Muscle of leg (tissue), 3 donors: ENCODE measurements at regions not wholly inside any gene's neighbourhood (a gene's known extent, or its start where the extent isn't known, plus 50 kb on each side); places are given as distances from the start of the nearest gene placed in this dataset.
A peak's percentile ranks its signal among the peaks of the same experiment; 100 is the strongest.

Experiments
- DNase-seq: peaks from one replicate; pipeline ENCODE4 v3.0.0; 2013
- H3K27ac ChIP-seq: one replicate; pipeline ENCODE4 v1.5.1; 2013; ENCODE audit warnings: mild to moderate bottlenecking, low read length, control low read depth
- H3K27me3 ChIP-seq: one replicate; pipeline ENCODE4 v1.6.1; 2013; ENCODE audit warnings: low read length; ENCODE audit not compliant: control insufficient read depth, insufficient read depth
- H3K36me3 ChIP-seq: one replicate; pipeline ENCODE4 v1.6.1; 2013; ENCODE audit warnings: low read length; ENCODE audit not compliant: control insufficient read depth, insufficient read depth
- H3K4me1 ChIP-seq: one replicate; pipeline ENCODE4 v1.6.1; 2013; ENCODE audit warnings: low read length; ENCODE audit not compliant: control insufficient read depth, insufficient read depth
- H3K4me3 ChIP-seq: one replicate; pipeline ENCODE4 v1.5.1; 2013; ENCODE audit warnings: low read length, control low read depth
- H3K9me3 ChIP-seq: replicated peaks from 2 replicates; pipeline ENCODE4 v1.6.1; 2013; ENCODE audit warnings: low read depth, low read length; ENCODE audit not compliant: control insufficient read depth
- WGBS: methylation state at CpG from one replicate; pipeline ENCODE4 v1.1.5; 2013; ENCODE audit warnings: missing lambda C conversion rate; ENCODE audit not compliant: insufficient coverage; 5-methylcytosine and 5-hydroxymethylcytosine counted together

DNA sequence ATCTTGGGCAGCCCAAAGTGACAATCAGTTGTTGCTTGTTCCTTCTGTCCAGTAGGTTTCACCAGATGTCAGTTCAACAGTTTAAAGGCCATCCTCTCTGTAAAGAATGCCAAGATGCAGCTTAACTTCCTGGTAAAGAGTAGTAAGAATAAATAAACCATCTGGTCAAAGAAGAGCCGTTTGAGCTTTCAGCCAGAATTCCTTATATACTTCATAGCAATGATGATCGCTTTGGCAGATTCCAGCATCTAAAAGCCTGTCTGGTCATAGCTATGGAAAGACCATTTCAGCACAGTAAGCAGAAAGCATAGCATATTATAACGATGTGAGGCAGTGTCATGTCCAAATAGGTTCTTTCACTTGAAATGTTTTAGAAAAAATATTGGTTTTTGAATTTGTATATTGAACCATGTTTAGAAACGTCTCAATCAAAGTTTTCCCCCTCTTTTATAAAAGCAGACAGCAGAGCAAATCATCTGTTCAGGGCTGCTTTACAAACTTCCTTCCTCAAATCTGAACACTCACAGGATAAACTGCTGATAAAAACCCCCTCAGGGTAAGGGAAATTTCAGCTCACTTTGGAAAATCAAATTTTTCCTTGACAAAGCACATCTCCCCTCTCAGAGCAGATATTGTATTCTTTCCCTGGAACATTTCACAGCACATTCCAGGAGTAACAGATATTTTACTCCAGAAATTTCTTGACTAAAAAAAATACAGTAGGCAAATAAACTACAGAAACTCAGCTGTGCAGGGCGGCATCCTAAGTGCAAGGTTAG lies 184.1 kb downstream of the NOC3L start:
- Histone ChIP-seq H3K4me3 (no peak overlapping the region), H3K27me3 (no peaks in the 10 kb centered on the region), H3K4me1 (peaks cover 9% of the 10 kb centered on the region), H3K36me3 (peaks cover 7% of the 10 kb centered on the region), H3K9me3 (no peaks in the 10 kb centered on the region), H3K27ac (peak overlapping the region; percentile 70)
- peak; percentile 92 for DNase-seq
- WGBS: 75% methylated on average over 1 of the region's 5 CpGs

DNA sequence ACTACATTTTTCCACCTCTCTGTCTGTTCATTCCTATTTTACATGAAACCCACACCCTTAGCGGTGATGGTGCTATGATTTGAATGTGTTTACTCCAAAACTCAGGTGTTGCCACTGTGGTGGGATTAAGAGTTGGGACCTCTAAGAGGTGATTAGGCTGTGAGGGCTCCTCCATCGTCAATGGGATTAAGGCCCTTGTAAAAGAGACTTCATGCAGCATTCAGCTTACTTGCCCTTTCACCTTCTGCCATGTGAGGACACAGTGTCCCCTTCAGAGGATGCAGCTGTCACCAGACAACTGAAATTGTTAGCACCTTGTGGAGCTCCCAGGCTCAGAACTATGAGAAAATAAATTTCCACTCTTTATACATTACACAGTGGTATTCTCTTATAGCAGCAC lies 182.2 kb downstream of the NOC3L start:
- Histone ChIP-seq H3K27ac (no peak overlapping the region), H3K9me3 (no peaks in the 10 kb centered on the region), H3K36me3 (peaks cover 7% of the 10 kb centered on the region), H3K4me1 (peaks cover 9% of the 10 kb centered on the region), H3K27me3 (no peaks in the 10 kb centered on the region), H3K4me3 (no peak overlapping the region)
- no peak for DNase-seq
- 0% methylated on average over 1 of the region's 2 CpGs for WGBS

DNA sequence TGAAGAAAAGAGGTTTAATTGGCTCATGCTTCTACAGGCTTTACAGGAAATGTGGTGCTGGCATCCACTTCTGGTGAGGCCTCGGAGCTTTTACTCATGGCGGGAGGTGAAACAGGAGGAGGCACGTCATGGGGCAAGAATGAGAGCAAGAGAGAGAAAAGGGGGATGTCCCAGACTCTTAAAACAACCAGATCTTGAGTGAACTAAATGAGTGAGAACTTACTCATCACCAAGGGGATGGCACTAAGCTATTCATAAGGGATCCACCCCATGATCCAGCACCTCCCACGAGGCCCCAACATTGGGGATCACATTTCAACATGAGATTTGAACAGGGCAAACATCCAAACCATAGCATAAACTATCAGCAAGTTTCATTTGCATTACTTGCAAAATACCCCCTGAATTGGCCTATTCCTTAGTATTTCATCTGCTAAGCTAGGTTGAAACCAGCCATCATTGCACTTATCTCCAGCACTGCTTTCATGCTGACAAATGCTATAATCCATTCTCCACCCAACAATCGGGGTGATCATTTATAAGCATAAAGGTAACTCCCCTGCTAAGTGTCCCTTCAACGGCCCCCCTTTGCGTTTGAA lies 179.0 kb downstream of the NOC3L start:
- no peak overlapping the region for H3K4me3 ChIP-seq
- H3K9me3 ChIP-seq: no peaks in the 10 kb centered on the region
- peaks cover 5% of the 10 kb centered on the region for H3K36me3 ChIP-seq
- H3K4me1 ChIP-seq: peaks cover 2% of the 10 kb centered on the region
- DNase-seq: no peak
- 80% methylated on average over 3 of the region's 7 CpGs for WGBS
- no peaks in the 10 kb centered on the region for H3K27me3 ChIP-seq
- no peak overlapping the region for H3K27ac ChIP-seq

DNA sequence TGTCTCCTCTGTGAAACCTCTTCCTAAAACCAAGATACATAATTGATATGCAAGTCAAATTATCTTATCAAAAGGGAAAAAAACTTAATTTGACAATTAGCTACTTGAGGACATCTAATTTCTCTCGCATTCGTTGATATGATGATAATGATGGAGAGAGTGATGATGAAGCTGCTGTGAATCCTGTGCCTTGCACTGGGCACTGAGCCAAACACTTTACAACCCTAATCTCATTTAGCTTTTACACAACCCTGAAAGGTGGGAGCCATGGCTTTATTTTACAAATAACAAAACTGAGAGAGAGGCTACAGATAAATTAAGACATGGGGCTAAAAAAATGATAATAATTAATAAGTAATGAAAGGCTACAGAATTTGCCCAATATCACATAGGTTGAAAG lies 176.0 kb downstream of the NOC3L start:
- Histone ChIP-seq H3K4me3 (no peak overlapping the region), H3K27ac (no peak overlapping the region), H3K9me3 (no peaks in the 10 kb centered on the region), H3K4me1 (no peaks in the 10 kb centered on the region), H3K36me3 (peaks cover 5% of the 10 kb centered on the region), H3K27me3 (no peaks in the 10 kb centered on the region)
- DNase-seq: no peak
- no CpG with 5 or more reads among the region's 2 CpGs for WGBS

DNA sequence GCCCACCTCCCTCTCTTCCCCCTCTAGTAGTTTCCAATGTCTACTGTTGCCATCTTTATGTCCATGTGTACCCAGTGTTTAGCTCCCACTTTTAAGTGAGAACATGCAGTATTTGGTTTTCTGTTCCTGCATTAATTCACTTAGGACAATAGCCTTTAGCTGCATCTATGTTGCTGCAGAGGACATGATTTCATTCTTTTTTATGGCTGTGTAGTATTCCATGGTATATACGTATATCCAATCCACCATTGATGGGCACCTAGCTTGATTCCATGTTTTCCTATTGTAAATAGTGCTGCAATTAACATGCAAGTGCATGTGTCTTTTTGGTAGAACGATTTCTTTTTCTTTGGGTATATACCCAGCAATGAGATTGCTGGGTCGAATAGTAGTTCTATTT lies 170.4 kb downstream of the NOC3L start:
- DNase-seq: no peak
- Histone ChIP-seq H3K27me3 (no peaks in the 10 kb centered on the region), H3K4me3 (no peak overlapping the region), H3K9me3 (no peaks in the 10 kb centered on the region), H3K36me3 (no peaks in the 10 kb centered on the region), H3K27ac (no peak overlapping the region), H3K4me1 (peaks cover 5% of the 10 kb centered on the region)
- no CpG with 5 or more reads among the region's 3 CpGs for WGBS

DNA sequence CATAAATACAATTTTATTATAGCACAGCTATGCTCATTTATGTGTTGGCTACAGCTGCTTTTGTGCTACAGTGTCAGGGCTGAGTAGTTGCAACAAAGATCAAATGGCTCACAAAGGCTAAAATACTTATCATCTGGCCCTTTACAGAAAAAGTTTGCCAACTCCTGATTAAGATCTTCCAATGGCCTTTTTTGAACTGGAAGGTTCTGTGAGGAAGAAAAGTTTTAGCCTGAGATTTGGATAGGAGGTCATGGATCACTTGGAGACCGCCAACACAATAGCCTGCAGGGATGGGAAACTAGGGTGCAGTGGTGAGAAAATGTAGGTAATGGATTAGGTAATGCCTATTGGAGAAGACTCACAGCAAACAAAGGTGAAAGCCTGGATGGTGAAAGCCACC lies 169.8 kb downstream of the NOC3L start:
- no peak for DNase-seq
- H3K27ac ChIP-seq: no peak overlapping the region
- no peaks in the 10 kb centered on the region for H3K9me3 ChIP-seq
- no peaks in the 10 kb centered on the region for H3K27me3 ChIP-seq
- H3K4me3 ChIP-seq: no peak overlapping the region
- H3K4me1 ChIP-seq: peaks cover 5% of the 10 kb centered on the region
- WGBS: 80% methylated on average over 1 of the region's 1 CpG
- H3K36me3 ChIP-seq: no peaks in the 10 kb centered on the region

DNA sequence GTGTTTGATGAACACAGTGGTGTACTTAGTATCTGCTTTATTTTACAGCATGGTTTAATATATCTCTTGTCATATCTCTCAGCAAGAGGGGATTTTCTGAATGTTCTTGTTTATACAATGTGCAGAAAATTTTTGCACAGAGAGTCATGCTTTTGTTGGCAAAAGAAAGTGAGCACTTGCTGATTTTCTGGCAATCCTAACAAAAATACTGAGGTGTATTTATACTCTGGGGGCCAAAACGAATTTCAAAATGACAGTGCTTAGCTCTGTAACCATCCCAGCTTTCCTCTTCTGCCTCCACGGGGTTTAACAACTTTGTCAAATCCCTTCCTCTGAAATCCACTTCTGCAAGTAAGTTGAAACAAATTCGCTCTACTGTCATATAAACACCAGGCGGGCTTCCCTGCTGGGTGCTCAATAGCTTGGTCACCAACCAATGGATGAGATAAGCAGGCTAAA lies 169.2 kb downstream of the NOC3L start:
- H3K36me3 ChIP-seq: no peaks in the 10 kb centered on the region
- no peaks in the 10 kb centered on the region for H3K9me3 ChIP-seq
- H3K27ac ChIP-seq: no peak overlapping the region
- 40% methylated on average over 2 of the region's 4 CpGs for WGBS
- peaks cover 5% of the 10 kb centered on the region for H3K4me1 ChIP-seq
- no peak overlapping the region for H3K4me3 ChIP-seq
- peak; percentile 35 for DNase-seq
- no peaks in the 10 kb centered on the region for H3K27me3 ChIP-seq

DNA sequence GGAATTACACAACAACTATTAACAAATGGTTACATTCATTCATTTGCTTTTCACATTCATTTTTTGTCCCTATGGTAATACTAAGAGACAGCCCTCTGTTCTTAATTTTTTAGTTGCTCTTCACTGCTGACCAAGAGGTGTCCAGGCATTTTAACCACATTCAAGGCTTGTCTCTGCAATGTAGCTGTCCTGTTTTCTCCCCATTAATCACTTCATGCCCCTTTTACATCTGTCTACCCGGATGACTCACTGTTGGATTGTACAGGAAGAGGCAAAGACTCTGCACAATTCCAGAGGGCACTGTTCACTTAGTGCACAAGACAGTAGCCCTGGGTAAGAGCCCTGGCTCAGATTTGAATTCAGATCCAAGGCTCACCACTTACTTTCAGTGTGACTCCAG lies 168.5 kb downstream of the NOC3L start:
- no CpG with 5 or more reads among the region's 1 CpG for WGBS
- Histone ChIP-seq H3K4me1 (peaks cover 5% of the 10 kb centered on the region), H3K9me3 (no peaks in the 10 kb centered on the region), H3K4me3 (no peak overlapping the region), H3K27me3 (no peaks in the 10 kb centered on the region), H3K36me3 (no peaks in the 10 kb centered on the region), H3K27ac (no peak overlapping the region)
- DNase-seq: no peak

DNA sequence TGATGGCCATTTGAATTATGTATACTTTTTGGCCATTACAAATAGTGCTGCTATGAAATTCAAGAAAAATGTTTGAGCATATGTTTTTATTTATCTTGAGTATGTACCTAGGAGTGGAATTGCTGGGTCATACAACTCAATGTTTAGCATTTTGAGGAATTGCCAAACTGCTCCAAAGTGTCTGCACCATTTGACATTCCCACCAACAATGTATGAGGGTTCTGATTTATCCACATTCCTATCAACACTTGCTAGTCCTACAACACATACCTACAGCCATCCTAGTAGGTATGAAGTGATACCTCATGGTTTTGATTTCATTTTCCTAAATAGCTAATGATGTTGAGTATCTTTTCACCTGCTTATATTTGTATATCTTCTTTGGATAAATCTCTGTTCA lies 165.5 kb downstream of the NOC3L start:
- Histone ChIP-seq H3K9me3 (no peaks in the 10 kb centered on the region), H3K27me3 (no peaks in the 10 kb centered on the region), H3K4me3 (no peak overlapping the region), H3K4me1 (peaks cover 5% of the 10 kb centered on the region), H3K36me3 (no peaks in the 10 kb centered on the region), H3K27ac (no peak overlapping the region)
- DNase-seq: no peak

DNA sequence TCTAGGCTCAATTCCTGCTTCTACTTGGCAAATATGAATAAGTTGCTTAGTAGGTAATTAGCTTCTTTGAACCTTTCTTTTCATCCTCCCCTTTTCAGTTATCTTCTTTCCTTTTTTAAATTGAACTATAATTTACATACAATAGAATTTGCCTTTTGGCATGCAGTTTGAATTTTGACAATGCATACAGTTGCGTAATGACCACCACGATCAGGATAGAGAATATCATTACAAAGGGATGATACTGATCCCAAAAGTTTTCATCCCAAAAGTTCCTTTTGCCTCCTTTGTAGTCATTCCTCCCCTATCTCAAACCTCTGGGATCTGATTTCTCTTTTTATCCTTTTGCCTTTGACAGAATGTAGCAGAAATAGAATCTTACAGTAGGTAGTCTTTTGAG lies 164.4 kb downstream of the NOC3L start:
- Histone ChIP-seq H3K36me3 (no peaks in the 10 kb centered on the region), H3K27me3 (no peaks in the 10 kb centered on the region), H3K27ac (no peak overlapping the region), H3K4me3 (no peak overlapping the region), H3K9me3 (no peaks in the 10 kb centered on the region), H3K4me1 (no peaks in the 10 kb centered on the region)
- WGBS: 78% methylated on average over 2 of the region's 2 CpGs
- DNase-seq: no peak
